SK-N-SH treated with all-trans-retinoic acid at 6 μM for 48 hours (cell line): ENCODE measurements at regions not wholly inside any gene's neighbourhood (a gene's known extent, or its start where the extent isn't known, plus 50 kb on each side); places are given as distances from the start of the nearest gene placed in this dataset.

Experiments used
- ARNTL ChIP-seq: fragments of 450-650 bp; formaldehyde crosslinking; IDR thresholded peaks from 2 replicates; pipeline ENCODE4 v1.5.0; 2020; ENCODE audit warnings: low read depth, mild to moderate bottlenecking, moderate library complexity, borderline replicate concordance
- BACH2 ChIP-seq: fragments of 250-450 bp; sonication (Bioruptor Pico); IDR thresholded peaks from 2 replicates; pipeline ENCODE4 v1.9.0; 2021; ENCODE audit warnings: mild to moderate bottlenecking, borderline replicate concordance
- CSDC2 ChIP-seq: fragments of 250-450 bp; sonication (Bioruptor Pico); IDR thresholded peaks from 2 replicates; pipeline ENCODE4 v1.5.0; 2020; ENCODE audit warnings: mild to moderate bottlenecking, moderate library complexity
- ESRRG ChIP-seq: fragments of 250-450 bp; sonication (Bioruptor Pico); IDR thresholded peaks from 2 replicates; pipeline ENCODE4 v1.6.1; 2021; ENCODE audit warnings: mild to moderate bottlenecking
- PPARA ChIP-seq: fragments of 250-450 bp; sonication (Bioruptor Pico); IDR thresholded peaks from 2 replicates; pipeline ENCODE4 v1.5.0; 2020; ENCODE audit warnings: mild to moderate bottlenecking, borderline replicate concordance
- RARB ChIP-seq: fragments of 250-450 bp; sonication (Bioruptor Pico); IDR thresholded peaks from 2 replicates; pipeline ENCODE4 v1.8.0; 2021; ENCODE audit warnings: mild to moderate bottlenecking, moderate library complexity
- SNAI2 ChIP-seq: fragments of 250-450 bp; sonication (Bioruptor Pico); IDR thresholded peaks from 2 replicates; pipeline ENCODE4 v1.5.0; 2020; ENCODE audit warnings: mild to moderate bottlenecking, moderate library complexity
- ZFP3 ChIP-seq: fragments of 250-450 bp; sonication (Bioruptor Pico); IDR thresholded peaks from 2 replicates; pipeline ENCODE4 v1.5.0; 2020; ENCODE audit warnings: mild to moderate bottlenecking, moderate library complexity
- ZFP30 ChIP-seq: fragments of 450-650 bp; formaldehyde crosslinking; IDR thresholded peaks from 2 replicates; pipeline ENCODE4 v1.5.0; 2022; ENCODE audit warnings: mild to moderate bottlenecking, moderate library complexity
- TF ChIP-seq, protein P1 (sequence below): fragments of 250-450 bp; sonication (Bioruptor Pico); IDR thresholded peaks from 2 replicates; pipeline ENCODE4 v1.8.0; 2020; ENCODE audit warnings: mild to moderate bottlenecking, moderate library complexity, borderline replicate concordance
- TF ChIP-seq, protein P2 (sequence below): fragments of 250-450 bp; sonication (Bioruptor Pico); IDR thresholded peaks from 2 replicates; pipeline ENCODE4 v1.5.1; 2021; ENCODE audit warnings: mild to moderate bottlenecking, moderate library complexity
- TF ChIP-seq, protein P3 (sequence below): fragments of 250-450 bp; sonication (Bioruptor Pico); IDR thresholded peaks from 2 replicates; pipeline ENCODE4 v1.8.0; 2021; ENCODE audit warnings: low read depth, mild to moderate bottlenecking, moderate library complexity, borderline replicate concordance
- TF ChIP-seq, protein P4 (sequence below): fragments of 250-450 bp; sonication (Bioruptor Pico); IDR thresholded peaks from 2 replicates; pipeline ENCODE4 v1.5.0; 2020; ENCODE audit warnings: mild to moderate bottlenecking, moderate library complexity
- TF ChIP-seq, protein P5 (sequence below): fragments of 250-450 bp; sonication (Bioruptor Pico); IDR thresholded peaks from 2 replicates; pipeline ENCODE4 v1.5.1; 2020; ENCODE audit warnings: low read depth, mild to moderate bottlenecking, moderate library complexity

DNA sequence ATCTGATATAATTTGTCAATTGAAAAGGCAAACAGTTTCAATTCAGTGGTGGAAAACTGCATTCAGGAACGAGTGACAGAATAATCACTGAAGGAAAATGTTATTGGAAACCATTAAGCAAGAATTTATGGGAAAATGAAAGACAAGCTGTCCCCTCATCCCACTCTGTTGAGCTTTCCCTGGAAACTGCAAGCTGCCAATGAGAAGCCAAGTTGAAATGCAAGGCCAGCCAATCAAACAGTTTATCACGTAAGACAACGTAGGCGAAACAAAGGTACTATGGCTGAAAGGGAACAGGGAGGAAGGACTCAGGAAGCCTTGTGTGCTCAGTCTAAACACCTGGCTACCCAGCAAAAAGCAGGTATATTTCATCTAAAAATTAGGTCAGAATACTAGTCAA lies 187.9 kb upstream of the ATP10A start:
- TF ChIP-seq RARB (CRISPR knock-in tag), result no peak
- TF ChIP-seq ZFP3 (CRISPR knock-in tag), result no peak
- no peak for TF ChIP-seq ZFP30 (CRISPR knock-in tag)
- TF ChIP-seq, protein P1, sequence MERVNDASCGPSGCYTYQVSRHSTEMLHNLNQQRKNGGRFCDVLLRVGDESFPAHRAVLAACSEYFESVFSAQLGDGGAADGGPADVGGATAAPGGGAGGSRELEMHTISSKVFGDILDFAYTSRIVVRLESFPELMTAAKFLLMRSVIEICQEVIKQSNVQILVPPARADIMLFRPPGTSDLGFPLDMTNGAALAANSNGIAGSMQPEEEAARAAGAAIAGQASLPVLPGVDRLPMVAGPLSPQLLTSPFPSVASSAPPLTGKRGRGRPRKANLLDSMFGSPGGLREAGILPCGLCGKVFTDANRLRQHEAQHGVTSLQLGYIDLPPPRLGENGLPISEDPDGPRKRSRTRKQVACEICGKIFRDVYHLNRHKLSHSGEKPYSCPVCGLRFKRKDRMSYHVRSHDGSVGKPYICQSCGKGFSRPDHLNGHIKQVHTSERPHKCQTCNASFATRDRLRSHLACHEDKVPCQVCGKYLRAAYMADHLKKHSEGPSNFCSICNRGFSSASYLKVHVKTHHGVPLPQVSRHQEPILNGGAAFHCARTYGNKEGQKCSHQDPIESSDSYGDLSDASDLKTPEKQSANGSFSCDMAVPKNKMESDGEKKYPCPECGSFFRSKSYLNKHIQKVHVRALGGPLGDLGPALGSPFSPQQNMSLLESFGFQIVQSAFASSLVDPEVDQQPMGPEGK (CRISPR knock-in tag), result no peak
- no peak for TF ChIP-seq CSDC2 (CRISPR knock-in tag)
- no peak for TF ChIP-seq BACH2 (CRISPR knock-in tag)
- TF ChIP-seq, protein P2, sequence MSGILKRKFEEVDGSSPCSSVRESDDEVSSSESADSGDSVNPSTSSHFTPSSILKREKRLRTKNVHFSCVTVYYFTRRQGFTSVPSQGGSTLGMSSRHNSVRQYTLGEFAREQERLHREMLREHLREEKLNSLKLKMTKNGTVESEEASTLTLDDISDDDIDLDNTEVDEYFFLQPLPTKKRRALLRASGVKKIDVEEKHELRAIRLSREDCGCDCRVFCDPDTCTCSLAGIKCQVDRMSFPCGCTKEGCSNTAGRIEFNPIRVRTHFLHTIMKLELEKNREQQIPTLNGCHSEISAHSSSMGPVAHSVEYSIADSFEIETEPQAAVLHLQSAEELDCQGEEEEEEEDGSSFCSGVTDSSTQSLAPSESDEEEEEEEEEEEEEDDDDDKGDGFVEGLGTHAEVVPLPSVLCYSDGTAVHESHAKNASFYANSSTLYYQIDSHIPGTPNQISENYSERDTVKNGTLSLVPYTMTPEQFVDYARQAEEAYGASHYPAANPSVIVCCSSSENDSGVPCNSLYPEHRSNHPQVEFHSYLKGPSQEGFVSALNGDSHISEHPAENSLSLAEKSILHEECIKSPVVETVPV (CRISPR knock-in tag), result no peak
- TF ChIP-seq, protein P3, sequence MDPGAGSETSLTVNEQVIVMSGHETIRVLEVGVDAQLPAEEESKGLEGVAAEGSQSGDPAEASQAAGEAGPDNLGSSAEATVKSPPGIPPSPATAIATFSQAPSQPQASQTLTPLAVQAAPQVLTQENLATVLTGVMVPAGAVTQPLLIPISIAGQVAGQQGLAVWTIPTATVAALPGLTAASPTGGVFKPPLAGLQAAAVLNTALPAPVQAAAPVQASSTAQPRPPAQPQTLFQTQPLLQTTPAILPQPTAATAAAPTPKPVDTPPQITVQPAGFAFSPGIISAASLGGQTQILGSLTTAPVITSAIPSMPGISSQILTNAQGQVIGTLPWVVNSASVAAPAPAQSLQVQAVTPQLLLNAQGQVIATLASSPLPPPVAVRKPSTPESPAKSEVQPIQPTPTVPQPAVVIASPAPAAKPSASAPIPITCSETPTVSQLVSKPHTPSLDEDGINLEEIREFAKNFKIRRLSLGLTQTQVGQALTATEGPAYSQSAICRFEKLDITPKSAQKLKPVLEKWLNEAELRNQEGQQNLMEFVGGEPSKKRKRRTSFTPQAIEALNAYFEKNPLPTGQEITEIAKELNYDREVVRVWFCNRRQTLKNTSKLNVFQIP, result no peak
- no peak for TF ChIP-seq PPARA (CRISPR knock-in tag)
- TF ChIP-seq, protein P4, sequence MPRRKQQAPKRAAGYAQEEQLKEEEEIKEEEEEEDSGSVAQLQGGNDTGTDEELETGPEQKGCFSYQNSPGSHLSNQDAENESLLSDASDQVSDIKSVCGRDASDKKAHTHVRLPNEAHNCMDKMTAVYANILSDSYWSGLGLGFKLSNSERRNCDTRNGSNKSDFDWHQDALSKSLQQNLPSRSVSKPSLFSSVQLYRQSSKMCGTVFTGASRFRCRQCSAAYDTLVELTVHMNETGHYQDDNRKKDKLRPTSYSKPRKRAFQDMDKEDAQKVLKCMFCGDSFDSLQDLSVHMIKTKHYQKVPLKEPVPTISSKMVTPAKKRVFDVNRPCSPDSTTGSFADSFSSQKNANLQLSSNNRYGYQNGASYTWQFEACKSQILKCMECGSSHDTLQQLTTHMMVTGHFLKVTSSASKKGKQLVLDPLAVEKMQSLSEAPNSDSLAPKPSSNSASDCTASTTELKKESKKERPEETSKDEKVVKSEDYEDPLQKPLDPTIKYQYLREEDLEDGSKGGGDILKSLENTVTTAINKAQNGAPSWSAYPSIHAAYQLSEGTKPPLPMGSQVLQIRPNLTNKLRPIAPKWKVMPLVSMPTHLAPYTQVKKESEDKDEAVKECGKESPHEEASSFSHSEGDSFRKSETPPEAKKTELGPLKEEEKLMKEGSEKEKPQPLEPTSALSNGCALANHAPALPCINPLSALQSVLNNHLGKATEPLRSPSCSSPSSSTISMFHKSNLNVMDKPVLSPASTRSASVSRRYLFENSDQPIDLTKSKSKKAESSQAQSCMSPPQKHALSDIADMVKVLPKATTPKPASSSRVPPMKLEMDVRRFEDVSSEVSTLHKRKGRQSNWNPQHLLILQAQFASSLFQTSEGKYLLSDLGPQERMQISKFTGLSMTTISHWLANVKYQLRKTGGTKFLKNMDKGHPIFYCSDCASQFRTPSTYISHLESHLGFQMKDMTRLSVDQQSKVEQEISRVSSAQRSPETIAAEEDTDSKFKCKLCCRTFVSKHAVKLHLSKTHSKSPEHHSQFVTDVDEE (CRISPR knock-in tag), result no peak
- TF ChIP-seq, protein P5, sequence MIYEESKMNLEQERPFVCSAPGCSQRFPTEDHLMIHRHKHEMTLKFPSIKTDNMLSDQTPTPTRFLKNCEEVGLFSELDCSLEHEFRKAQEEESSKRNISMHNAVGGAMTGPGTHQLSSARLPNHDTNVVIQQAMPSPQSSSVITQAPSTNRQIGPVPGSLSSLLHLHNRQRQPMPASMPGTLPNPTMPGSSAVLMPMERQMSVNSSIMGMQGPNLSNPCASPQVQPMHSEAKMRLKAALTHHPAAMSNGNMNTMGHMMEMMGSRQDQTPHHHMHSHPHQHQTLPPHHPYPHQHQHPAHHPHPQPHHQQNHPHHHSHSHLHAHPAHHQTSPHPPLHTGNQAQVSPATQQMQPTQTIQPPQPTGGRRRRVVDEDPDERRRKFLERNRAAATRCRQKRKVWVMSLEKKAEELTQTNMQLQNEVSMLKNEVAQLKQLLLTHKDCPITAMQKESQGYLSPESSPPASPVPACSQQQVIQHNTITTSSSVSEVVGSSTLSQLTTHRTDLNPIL (CRISPR knock-in tag), result no peak
- no peak for TF ChIP-seq ARNTL (CRISPR knock-in tag)
- TF ChIP-seq ESRRG (CRISPR knock-in tag), result no peak
- TF ChIP-seq SNAI2, result no peak
